Choroid plexus epithelial cell (primary cell): ENCODE measurements at regions not wholly inside any gene's neighbourhood (a gene's known extent, or its start where the extent isn't known, plus 50 kb on each side); places are given as distances from the start of the nearest gene placed in this dataset.

Experiments
- DNase-seq: peaks from one replicate; pipeline ENCODE4 v3.0.0-alpha.2; 2010; ENCODE audit warnings: low read depth
- H3K4me3 ChIP-seq: 2 replicates; pipeline ENCODE4 v1.5.1; 2011; ENCODE audit warnings: low read depth, mild to moderate bottlenecking, control low read depth, low read length, moderate library complexity
- TF ChIP-seq, protein P1 (sequence below): conservative IDR thresholded peaks from 2 replicates; pipeline ENCODE4 v1.5.1; 2011; ENCODE audit warnings: low read depth, mild to moderate bottlenecking, control low read depth, inconsistent platforms, low read length, moderate library complexity

DNA sequence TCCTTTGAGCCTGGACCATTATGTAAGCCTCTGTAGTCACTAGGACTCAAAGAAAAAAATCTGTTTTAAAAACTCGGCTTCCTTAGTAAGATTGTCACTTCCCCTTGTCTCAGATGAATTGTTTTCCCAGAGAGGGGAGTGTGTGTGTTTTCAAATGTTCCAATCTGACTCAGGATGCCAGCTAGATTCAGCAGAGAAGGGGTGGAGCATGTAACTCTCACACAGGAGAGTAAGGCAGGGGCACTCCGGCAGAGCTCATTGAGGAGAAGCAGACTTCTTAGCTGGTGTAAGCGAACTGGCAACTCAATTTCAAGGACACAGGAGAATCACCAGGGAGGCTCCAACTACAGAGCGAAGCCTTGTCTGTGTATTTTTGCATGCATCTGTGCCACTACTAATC lies 623.2 kb downstream of the LMO4 start:
- TF ChIP-seq, protein P1, sequence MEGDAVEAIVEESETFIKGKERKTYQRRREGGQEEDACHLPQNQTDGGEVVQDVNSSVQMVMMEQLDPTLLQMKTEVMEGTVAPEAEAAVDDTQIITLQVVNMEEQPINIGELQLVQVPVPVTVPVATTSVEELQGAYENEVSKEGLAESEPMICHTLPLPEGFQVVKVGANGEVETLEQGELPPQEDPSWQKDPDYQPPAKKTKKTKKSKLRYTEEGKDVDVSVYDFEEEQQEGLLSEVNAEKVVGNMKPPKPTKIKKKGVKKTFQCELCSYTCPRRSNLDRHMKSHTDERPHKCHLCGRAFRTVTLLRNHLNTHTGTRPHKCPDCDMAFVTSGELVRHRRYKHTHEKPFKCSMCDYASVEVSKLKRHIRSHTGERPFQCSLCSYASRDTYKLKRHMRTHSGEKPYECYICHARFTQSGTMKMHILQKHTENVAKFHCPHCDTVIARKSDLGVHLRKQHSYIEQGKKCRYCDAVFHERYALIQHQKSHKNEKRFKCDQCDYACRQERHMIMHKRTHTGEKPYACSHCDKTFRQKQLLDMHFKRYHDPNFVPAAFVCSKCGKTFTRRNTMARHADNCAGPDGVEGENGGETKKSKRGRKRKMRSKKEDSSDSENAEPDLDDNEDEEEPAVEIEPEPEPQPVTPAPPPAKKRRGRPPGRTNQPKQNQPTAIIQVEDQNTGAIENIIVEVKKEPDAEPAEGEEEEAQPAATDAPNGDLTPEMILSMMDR = no peak
- H3K4me3 ChIP-seq = no peak overlapping the region
- DNase-seq = no peak

DNA sequence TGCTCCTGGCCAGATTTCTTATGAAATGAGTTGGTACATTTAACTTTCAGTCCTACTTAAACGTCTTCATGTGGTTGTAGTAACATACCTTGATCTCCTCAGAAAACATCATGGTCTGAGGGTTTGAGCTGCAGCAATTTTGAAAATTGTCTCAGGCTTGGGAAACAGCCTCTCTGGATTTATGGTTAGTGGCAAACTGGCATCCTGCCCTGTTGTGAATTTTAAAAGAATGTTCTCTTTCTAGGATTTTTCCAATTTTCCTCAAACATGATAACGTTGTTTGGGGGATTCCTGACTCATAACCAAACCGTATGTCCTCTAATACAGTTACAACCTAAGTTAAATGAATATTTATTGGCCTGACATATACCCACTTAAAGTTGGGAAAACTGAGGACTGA lies 624.4 kb downstream of the LMO4 start:
- no peak for DNase-seq
- TF ChIP-seq, protein P1 = no peak
- no peak overlapping the region for H3K4me3 ChIP-seq

DNA sequence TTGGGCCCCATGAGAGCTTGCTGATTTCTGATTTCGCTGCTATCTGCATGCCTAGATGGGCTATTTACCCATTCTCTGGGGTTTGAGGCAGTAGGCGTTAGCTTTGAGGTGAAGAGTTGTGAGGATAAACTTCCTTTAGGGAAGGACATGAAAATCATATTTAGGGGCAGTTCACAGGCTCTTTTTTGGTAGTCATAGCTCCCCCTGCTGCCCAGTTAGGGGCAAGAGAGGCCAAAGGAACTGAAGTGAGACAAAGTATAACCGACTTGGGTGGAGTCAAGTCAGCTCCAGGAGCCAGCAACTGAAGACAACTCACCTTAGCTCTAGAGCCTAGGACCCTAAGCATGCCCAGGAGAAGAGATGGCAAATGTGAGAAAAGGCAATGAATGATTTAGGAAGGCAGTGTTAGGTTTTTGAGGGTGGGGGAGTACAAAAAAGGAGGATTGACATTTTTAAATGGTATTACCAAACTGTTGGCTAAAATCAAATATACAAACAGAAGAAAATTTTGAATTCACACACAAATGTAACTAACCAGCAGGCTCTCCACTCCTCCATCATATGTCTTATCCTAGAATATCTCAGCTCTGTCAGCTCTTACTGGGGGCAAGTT lies 625.2 kb downstream of the LMO4 start:
- TF ChIP-seq, protein P1 = peak; percentile 94

DNA sequence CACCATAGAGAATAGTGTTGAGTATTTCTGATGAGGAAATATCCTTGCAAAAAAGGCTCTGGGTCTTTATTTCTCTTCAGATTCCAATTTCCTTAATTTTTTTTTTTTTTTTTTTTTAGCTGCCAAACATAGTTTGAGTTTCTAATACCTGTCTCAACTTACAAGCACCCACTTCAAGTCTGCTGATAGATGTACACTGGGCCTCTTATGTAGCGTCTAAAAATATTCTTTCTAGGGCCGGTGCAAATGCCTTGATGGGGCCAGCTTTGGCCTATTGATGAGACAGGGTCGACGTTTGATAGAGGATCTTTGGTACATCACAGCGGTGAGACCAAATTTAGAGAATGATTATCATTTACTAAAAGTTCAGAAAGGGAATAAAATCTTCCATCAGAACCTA lies 626.4 kb downstream of the LMO4 start:
- TF ChIP-seq, protein P1 = no peak
- no peak overlapping the region for H3K4me3 ChIP-seq
- no peak for DNase-seq

More for the DNA sequence above, 625.2 kb downstream of the LMO4 start:
- peak; percentile 88 for DNase-seq
- no peak overlapping the region for H3K4me3 ChIP-seq

DNA sequence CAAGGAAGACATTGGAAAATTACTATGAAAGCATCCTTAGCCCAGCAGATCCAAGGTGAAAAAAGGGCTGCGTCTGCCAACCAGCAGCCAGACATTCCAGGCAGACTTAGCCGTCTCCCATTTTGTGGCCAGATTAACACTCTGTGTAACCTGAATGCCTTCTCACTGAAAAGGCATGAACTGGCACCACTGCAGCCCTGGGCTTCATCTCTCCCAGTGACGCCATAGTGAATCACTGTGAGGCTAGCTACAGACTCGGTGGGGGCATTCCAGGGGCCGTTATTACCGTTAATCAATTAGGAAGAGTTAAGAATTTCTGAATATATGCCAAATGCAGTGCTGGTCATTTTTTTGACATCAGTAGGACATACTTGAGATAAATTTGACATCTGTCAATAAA lies 627.4 kb downstream of the LMO4 start:
- DNase-seq = peak; percentile 77
- H3K4me3 ChIP-seq = no peak overlapping the region
- TF ChIP-seq, protein P1 = no peak

DNA sequence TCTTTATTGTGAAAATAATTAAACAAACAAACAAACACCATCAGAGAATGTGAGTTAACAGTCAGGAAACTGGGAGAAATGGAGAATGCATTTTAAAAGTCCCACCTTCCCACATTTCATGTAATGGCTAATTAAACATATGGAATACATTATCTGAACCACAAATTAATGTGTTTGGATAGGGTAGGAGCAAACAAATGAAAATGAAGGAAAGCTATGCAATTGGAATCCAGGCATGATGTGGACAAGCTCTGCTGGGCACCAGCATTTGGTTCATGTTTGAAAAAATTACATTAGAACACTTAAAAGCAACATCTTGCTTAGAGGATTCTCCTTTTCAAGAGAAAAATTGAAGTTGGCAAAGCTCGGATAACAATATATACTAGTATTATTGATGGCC lies 628.1 kb downstream of the LMO4 start:
- DNase-seq = no peak
- TF ChIP-seq, protein P1 = no peak
- H3K4me3 ChIP-seq = no peak overlapping the region

DNA sequence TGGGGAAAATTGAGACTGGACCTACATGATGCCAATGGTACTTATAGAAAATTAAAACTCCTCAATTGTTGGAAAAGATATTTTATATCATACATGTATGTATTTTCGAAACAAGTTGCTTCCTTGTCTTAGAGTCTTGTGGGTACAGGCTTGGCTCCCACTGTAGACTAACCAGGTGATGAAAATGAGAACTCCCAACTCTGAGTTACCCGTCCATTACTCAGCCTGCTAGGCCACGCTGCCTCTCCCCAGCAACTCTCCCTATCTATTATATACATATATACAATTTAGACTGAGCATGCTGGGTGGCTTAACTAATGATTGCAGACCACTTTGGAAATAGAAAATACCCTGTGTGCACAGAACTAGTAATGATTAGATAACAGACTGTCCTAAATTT lies 628.7 kb downstream of the LMO4 start:
- no peak overlapping the region for H3K4me3 ChIP-seq
- TF ChIP-seq, protein P1 = no peak
- no peak for DNase-seq
